Stimulated activated CD4-positive, alpha-beta T cell treated with anti-CD3 and anti-CD28 coated beads, Interleukin-2, amount 100 ng/mL, for 48 hours (primary cell): ENCODE measurements at regions not wholly inside any gene's neighbourhood (a gene's known extent, or its start where the extent isn't known, plus 50 kb on each side); places are given as distances from the start of the nearest gene placed in this dataset.

Experiments used
- DNase-seq, 2 donors: peaks; one replicate each; pipeline ENCODE4 v3.0.0-alpha.2; 2020

- no peak for DNase-seq
These were observed 289.5 kb downstream of the RRAGC start for GRCh38 chr1:38569932-38570656.

- no peak for DNase-seq
These were observed 291.3 kb downstream of the RRAGC start for GRCh38 chr1:38568061-38568857.

- DNase-seq, result no peak
These were observed 292.2 kb downstream of the RRAGC start for GRCh38 chr1:38567401-38567800.

- no peak for DNase-seq
These were observed 294.5 kb downstream of the RRAGC start for GRCh38 chr1:38565020-38565491.

GRCh38 chr1:38563942-38564735 is 295.4 kb downstream of the RRAGC start:
- DNase-seq, result no peak

GRCh38 chr1:38561725-38562124 is 297.8 kb downstream of the RRAGC start:
- no peak for DNase-seq

GRCh38 chr1:38561110-38561509 is 298.5 kb downstream of the RRAGC start:
- DNase-seq, result no peak

- DNase-seq, result no peak
These were observed 299.1 kb downstream of the RRAGC start for GRCh38 chr1:38560457-38560856.

GRCh38 chr1:38559446-38560165 is 300.0 kb downstream of the RRAGC start:
- peak; percentile 57 to 59 for DNase-seq

GRCh38 chr1:38558500-38559445 is 300.8 kb downstream of the RRAGC start:
- no peak for DNase-seq

GRCh38 chr1:38558055-38558454 is 301.5 kb downstream of the RRAGC start:
- no peak for DNase-seq

GRCh38 chr1:38555594-38555993 is 304.0 kb downstream of the RRAGC start:
- no peak for DNase-seq

- DNase-seq, result no peak
These were observed 304.4 kb downstream of the RRAGC start for GRCh38 chr1:38555130-38555529.

GRCh38 chr1:38551318-38552307 is 308.0 kb downstream of the RRAGC start:
- no peak for DNase-seq

GRCh38 chr1:38549191-38549590 is 310.4 kb downstream of the RRAGC start:
- DNase-seq, result no peak

- no peak for DNase-seq
These were observed 312.3 kb downstream of the RRAGC start for GRCh38 chr1:38547321-38547720.

GRCh38 chr1:38546636-38547035 is 312.9 kb downstream of the RRAGC start:
- DNase-seq, result no peak

- no peak for DNase-seq
These were observed 318.3 kb downstream of the RRAGC start for GRCh38 chr1:38541223-38541622.

- no peak for DNase-seq
These were observed 319.6 kb downstream of the RRAGC start for GRCh38 chr1:38539931-38540330.

GRCh38 chr1:38538834-38539233 is 320.7 kb downstream of the RRAGC start:
- DNase-seq, result no peak
